ENCODE measurements at regions not wholly inside any gene's neighbourhood (a gene's known extent, or its start where the extent isn't known, plus 50 kb on each side); places are given as distances from the start of the nearest gene placed in this dataset.

- in situ Hi-C loops (cut with HindIII; ENCODE audit: low sequenced_read_pairs), result no loop called here
- no peak for TF ChIP-seq CTCF (IDR thresholded peaks at IDR 0.05; ENCODE audit: low read depth, low read length)
- H3K4me3 ChIP-seq (ENCODE audit: low read depth, low read length), result no peak overlapping the region
- no peak for DNase-seq (ENCODE audit: low read depth, low spot score)
Measured at GRCh38 chr20:61162451-61162850, 89.6 kb upstream of the CDH4 start.

DNA sequence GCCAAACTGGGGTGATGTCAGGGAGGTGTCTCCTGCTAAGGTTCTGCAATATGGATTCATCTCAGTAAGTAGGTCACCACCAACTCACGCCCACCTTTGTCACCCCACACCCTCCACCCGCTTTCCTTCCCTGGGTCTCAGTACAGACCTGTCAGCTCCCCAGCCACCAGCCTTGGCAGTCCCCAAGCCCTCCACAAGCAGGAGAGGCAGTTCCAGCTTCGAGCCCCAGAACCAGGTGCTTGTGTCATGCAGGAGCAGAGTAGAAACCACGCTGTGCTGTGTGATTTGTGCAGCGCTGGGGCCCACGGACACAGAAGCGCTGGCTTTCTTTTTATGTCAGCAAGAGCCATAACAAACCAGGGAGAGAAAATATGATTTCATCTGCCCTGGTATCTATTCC, 89.0 kb upstream of the CDH4 start:
- DNase-seq (ENCODE audit: low read depth, low spot score), result no peak
- in situ Hi-C loops (cut with HindIII; ENCODE audit: low sequenced_read_pairs), result no loop called here
- TF ChIP-seq CTCF (IDR thresholded peaks at IDR 0.05; ENCODE audit: low read depth, low read length), result no peak
- H3K4me3 ChIP-seq (ENCODE audit: low read depth, low read length), result no peak overlapping the region

DNA sequence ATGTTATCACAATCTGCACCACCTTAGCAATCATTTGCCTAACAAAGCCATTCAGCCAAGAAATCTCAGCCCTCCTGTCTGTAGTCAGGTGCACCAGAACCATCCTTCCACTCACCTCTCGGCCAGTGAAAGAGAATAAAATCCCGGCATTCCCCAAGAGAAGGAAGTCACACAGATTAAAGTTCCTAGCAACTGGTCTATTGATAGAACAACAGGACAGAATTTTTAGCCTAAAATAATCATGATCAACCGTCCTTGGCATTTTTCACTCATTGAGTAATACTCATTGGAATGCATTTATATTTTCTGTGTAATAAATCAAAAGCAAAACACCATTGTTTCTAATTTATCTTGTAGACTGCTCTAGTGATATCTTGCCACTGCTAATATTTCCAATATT, 85.7 kb upstream of the CDH4 start:
- no peak for TF ChIP-seq CTCF (IDR thresholded peaks at IDR 0.05; ENCODE audit: low read depth, low read length)
- in situ Hi-C loops (cut with HindIII; ENCODE audit: low sequenced_read_pairs), result no loop called here
- DNase-seq (ENCODE audit: low read depth, low spot score), result no peak
- H3K4me3 ChIP-seq (ENCODE audit: low read depth, low read length), result no peak overlapping the region

- DNase-seq (ENCODE audit: low read depth, low spot score), result no peak
- in situ Hi-C loops (cut with HindIII; ENCODE audit: low sequenced_read_pairs), result no loop called here
- TF ChIP-seq CTCF (IDR thresholded peaks at IDR 0.05; ENCODE audit: low read depth, low read length), result no peak
- H3K4me3 ChIP-seq (ENCODE audit: low read depth, low read length), result no peak overlapping the region
Measured at GRCh38 chr20:61168605-61169004, 83.5 kb upstream of the CDH4 start.

DNA sequence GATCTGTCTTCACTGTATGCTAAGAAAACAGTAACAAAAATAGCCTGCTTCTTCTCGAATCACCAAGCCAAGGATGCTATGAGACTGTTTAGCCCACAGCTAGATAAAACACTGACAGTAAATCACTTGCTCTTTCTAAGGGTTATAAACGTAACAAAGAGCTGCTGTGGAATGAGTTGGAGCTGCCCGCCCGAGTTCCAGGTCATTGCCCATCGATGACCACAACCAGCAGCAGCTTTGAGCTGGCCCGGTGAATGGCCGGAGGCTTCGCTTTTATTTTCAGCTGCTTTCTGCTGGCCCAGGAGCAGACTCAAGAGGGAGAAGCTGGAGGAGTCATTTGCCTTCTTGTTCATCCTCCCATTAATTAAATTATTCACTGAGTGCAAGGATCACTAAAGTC, 82.2 kb upstream of the CDH4 start:
- no peak for DNase-seq (ENCODE audit: low read depth, low spot score)
- H3K4me3 ChIP-seq (ENCODE audit: low read depth, low read length), result no peak overlapping the region
- no peak for TF ChIP-seq CTCF (IDR thresholded peaks at IDR 0.05; ENCODE audit: low read depth, low read length)
- in situ Hi-C loops (cut with HindIII; ENCODE audit: low sequenced_read_pairs), result no loop called here

DNA sequence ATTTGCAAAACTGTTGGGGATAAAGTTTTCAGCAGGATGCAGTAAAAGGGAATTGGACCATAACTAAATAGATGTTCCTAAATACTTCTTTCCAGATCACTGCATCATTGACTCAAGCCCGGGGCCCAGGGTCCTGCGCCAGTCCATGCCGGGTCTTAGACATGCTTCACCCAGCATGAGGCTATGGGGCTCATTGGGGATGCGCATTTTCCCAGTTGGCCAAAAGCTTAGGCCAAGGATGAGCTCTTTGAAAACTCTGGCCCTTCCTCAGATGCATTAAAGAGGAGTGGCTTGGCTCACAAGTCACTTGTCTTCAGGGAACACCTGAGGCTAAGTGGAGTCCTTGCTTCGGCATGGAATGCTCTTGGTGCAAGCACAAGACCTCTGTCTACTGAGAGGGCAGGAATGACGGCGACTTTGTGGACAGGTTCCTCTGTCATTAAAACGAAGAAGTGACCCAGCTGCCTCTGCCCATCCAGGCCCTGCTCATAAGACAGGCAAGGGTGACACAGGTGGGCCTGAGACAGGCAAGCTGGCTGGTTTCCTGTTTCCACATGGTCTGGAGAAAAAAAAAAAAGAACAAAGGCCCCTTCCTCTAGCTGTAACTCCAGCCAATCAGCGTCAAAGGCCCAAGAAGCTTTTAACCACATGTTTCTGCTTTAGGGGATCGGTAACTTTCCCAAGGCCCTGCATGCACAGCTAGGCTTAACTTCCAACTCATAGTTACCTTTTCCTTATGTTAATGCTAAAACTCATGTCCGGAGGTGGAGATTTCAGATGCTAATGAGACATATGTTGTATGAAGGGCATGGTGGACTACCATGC, 81.4 kb upstream of the CDH4 start:
- no peak overlapping the region for H3K4me3 ChIP-seq (ENCODE audit: low read depth, low read length)

More for the DNA sequence above, 81.4 kb upstream of the CDH4 start:
- in situ Hi-C loops (cut with HindIII; ENCODE audit: low sequenced_read_pairs), result no loop called here
- no peak for TF ChIP-seq CTCF (IDR thresholded peaks at IDR 0.05; ENCODE audit: low read depth, low read length)
- no peak for DNase-seq (ENCODE audit: low read depth, low spot score)
